ENCODE measurements at regions not wholly inside any gene's neighbourhood (a gene's known extent, or its start where the extent isn't known, plus 50 kb on each side); places are given as distances from the start of the nearest gene placed in this dataset.

DNA sequence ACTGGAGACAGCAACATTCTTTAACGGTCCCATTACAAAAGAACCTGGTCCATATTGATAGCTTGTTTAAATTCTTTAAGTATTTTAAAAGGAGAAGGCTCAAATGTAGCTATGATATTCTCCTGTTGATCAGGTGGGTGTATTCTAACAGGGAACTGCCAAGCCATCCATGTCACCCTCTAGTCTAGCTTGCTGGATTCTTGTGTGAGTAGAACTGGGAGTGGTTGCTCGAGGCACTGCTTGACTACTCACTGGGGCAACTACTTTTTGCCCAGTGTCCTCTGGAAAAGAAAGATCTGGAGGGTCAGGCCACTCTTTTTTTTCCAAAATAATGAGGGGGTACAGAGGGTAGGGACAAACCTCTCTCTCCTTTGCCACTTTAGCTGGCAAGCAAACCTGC is 155.1 kb downstream of the ZNF518B start:
- intact Hi-C loops (cut with micrococcal nuclease): no loop called here
- no peak for DNase-seq (ENCODE audit: low read depth, low spot score)
- ChIA-PET POLR2A (no interaction called here), RAD21 (ENCODE audit: low non-redundant PET in 1 of 2, low total read pairs in 2 of 2, uncharacterized antibody in 2 of 2, unreplicated experiment in 2 of 2) (no interaction called here), CTCF (no interaction called here)
- H3K9ac ChIP-seq (ENCODE audit: low read length): no peak overlapping the region
- H3K4me3 ChIP-seq (replicated peaks in 1 of 2; ENCODE audit: low read depth in 1 of 2, low read length in 2 of 2): no peak overlapping the region
- peaks cover 39% of the 10 kb centered on the region for H3K27me3 ChIP-seq (ENCODE audit: insufficient read depth, low read length)
- H3K36me3 ChIP-seq (ENCODE audit: control insufficient read depth in 1 of 2, insufficient read depth in 2 of 2, low read length in 2 of 2): no peaks in the 10 kb centered on the region
- no peak overlapping the region for H2AFZ ChIP-seq (ENCODE audit: low read depth, low read length, poor library complexity, severe bottlenecking)
- H3K4me2 ChIP-seq (ENCODE audit: low read length): no peak overlapping the region
- H3K4me1 ChIP-seq (ENCODE audit: control insufficient read depth in 1 of 2, insufficient read depth in 2 of 2, low read length in 2 of 2): no peaks in the 10 kb centered on the region
- no TSS peak for BruUV-seq (replicated peaks)
- no peak for ATAC-seq
- H3K79me2 ChIP-seq (ENCODE audit: insufficient read depth, low read length): no peaks in the 10 kb centered on the region
- H4K20me1 ChIP-seq (ENCODE audit: insufficient read depth): no peaks in the 10 kb centered on the region
- H3K27ac ChIP-seq (ENCODE audit: low read depth, low read length): no peak overlapping the region
- H3K9me3 ChIP-seq (ENCODE audit: control insufficient read depth in 1 of 2, insufficient read depth in 1 of 2, low read depth in 1 of 2, low read length in 2 of 2): no peaks in the 10 kb centered on the region
- H3K9me2 ChIP-seq (ENCODE audit: insufficient read depth): no peaks in the 10 kb centered on the region
- TF ChIP-seq POLR2A (IDR thresholded peaks at IDR 0.05; ENCODE audit: borderline replicate concordance, extremely low read depth, insufficient read depth, insufficient read length) (no peak), EZH2phosphoT487 (IDR thresholded peaks at IDR 0.05; ENCODE audit: borderline replicate concordance) (no peak), SIN3A (IDR thresholded peaks at IDR 0.05; ENCODE audit: low read depth) (no peak), SRF (IDR thresholded peaks at IDR 0.05; ENCODE audit: low read depth) (no peak), FOSL1 (IDR thresholded peaks at IDR 0.05; ENCODE audit: low read depth) (no peak), POLR2AphosphoS5 (IDR thresholded peaks at IDR 0.05; ENCODE audit: low read depth, low read length) (no peak), ATF3 (IDR thresholded peaks at IDR 0.05) (no peak), ELF1 (IDR thresholded peaks at IDR 0.05; ENCODE audit: borderline replicate concordance, low read depth) (no peak), TCF7L2 (IDR thresholded peaks at IDR 0.05; ENCODE audit: borderline replicate concordance, extremely low read depth, insufficient read depth, insufficient read length) (no peak), CEBPB (IDR thresholded peaks at IDR 0.05; ENCODE audit: low read depth) (no peak), EZH2 (IDR thresholded peaks at IDR 0.05) (no peak), ZFX (IDR thresholded peaks at IDR 0.05) (no peak), JUND (IDR thresholded peaks at IDR 0.05) (no peak), ZBTB33 (IDR thresholded peaks at IDR 0.05; ENCODE audit: extremely low read depth, insufficient replicate concordance, low read length) (no peak), ZNF274 (IDR thresholded peaks at IDR 0.05; ENCODE audit: low read depth, low read length) (no peak), SP1 (IDR thresholded peaks at IDR 0.05; ENCODE audit: low read depth) (no peak), RAD21 (IDR thresholded peaks at IDR 0.05; ENCODE audit: low read depth) (no peak), EGR1 (IDR thresholded peaks at IDR 0.05; ENCODE audit: low read depth) (no peak)
- TF ChIP-seq, protein P1, sequence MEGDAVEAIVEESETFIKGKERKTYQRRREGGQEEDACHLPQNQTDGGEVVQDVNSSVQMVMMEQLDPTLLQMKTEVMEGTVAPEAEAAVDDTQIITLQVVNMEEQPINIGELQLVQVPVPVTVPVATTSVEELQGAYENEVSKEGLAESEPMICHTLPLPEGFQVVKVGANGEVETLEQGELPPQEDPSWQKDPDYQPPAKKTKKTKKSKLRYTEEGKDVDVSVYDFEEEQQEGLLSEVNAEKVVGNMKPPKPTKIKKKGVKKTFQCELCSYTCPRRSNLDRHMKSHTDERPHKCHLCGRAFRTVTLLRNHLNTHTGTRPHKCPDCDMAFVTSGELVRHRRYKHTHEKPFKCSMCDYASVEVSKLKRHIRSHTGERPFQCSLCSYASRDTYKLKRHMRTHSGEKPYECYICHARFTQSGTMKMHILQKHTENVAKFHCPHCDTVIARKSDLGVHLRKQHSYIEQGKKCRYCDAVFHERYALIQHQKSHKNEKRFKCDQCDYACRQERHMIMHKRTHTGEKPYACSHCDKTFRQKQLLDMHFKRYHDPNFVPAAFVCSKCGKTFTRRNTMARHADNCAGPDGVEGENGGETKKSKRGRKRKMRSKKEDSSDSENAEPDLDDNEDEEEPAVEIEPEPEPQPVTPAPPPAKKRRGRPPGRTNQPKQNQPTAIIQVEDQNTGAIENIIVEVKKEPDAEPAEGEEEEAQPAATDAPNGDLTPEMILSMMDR (IDR thresholded peaks at IDR 0.05 in 2 of 3, conservative IDR thresholded peaks at IDR 0.05 in 1 of 3; ENCODE audit: borderline replicate concordance in 1 of 3, insufficient read depth in 1 of 3, low read depth in 2 of 3, low read length in 2 of 3): no peak
- TF ChIP-seq, protein P2, sequence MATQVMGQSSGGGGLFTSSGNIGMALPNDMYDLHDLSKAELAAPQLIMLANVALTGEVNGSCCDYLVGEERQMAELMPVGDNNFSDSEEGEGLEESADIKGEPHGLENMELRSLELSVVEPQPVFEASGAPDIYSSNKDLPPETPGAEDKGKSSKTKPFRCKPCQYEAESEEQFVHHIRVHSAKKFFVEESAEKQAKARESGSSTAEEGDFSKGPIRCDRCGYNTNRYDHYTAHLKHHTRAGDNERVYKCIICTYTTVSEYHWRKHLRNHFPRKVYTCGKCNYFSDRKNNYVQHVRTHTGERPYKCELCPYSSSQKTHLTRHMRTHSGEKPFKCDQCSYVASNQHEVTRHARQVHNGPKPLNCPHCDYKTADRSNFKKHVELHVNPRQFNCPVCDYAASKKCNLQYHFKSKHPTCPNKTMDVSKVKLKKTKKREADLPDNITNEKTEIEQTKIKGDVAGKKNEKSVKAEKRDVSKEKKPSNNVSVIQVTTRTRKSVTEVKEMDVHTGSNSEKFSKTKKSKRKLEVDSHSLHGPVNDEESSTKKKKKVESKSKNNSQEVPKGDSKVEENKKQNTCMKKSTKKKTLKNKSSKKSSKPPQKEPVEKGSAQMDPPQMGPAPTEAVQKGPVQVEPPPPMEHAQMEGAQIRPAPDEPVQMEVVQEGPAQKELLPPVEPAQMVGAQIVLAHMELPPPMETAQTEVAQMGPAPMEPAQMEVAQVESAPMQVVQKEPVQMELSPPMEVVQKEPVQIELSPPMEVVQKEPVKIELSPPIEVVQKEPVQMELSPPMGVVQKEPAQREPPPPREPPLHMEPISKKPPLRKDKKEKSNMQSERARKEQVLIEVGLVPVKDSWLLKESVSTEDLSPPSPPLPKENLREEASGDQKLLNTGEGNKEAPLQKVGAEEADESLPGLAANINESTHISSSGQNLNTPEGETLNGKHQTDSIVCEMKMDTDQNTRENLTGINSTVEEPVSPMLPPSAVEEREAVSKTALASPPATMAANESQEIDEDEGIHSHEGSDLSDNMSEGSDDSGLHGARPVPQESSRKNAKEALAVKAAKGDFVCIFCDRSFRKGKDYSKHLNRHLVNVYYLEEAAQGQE (IDR thresholded peaks at IDR 0.05; ENCODE audit: low read depth): no peak

All from HCT116 (cell line).